C4-2B (cell line): ENCODE measurements at regions not wholly inside any gene's neighbourhood (a gene's known extent, or its start where the extent isn't known, plus 50 kb on each side); places are given as distances from the start of the nearest gene placed in this dataset.
A peak's percentile ranks its signal among the peaks of the same experiment; 100 is the strongest.

Source experiments
- CTCF ChIP-seq: fragments of 450-650 bp; conservative IDR thresholded peaks from 2 replicates; pipeline ENCODE4 v1.5.1; 2017; ENCODE audit warnings: mild to moderate bottlenecking
- ZFX ChIP-seq: fragments of 450-650 bp; IDR thresholded peaks from 2 replicates; pipeline ENCODE4 v1.6.1; 2017

DNA sequence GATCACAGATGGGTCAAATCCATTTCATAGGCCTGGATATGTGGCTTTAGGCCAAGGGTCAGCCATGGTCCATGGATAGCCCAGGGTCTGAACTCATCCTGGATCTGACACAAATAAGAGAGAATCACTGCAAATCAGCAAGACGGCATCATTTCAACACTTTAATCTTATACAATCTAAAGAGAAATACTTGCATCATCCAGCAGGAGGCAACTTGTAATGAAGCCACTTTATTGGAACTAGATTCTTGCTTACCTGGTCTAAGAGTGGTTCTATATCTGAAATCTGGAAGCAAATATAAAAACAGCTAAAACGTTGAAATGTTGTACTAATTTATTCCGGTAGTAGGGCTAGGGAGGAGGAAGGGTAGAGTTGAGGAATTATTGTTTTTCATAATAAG, 870.1 kb downstream of the JRKL start:
- TF ChIP-seq CTCF: peak; percentile 27
- no peak for TF ChIP-seq ZFX
